GM23338 (cell line): ENCODE measurements at regions not wholly inside any gene's neighbourhood (a gene's known extent, or its start where the extent isn't known, plus 50 kb on each side); places are given as distances from the start of the nearest gene placed in this dataset.

Source experiments
- CTCF ChIP-seq, 2 experiments: fragments of 200-600 bp in 1 of 2; sonication (generic) in 1 of 2; conservative IDR thresholded peaks; 2 replicates each; pipeline versions ENCODE4 v1.5.1 to v1.6.1; 2016 to 2017; ENCODE audit warnings: antibody characterized with exemption in 2 of 2, low read depth in 2 of 2, mild to moderate bottlenecking in 2 of 2, moderate library complexity in 1 of 2
- EZH2 ChIP-seq: fragments of 200-600 bp; sonication (generic); IDR thresholded peaks from one replicate; pipeline ENCODE4 v1.8.0; 2017; ENCODE audit warnings: antibody characterized with exemption, mild to moderate bottlenecking, low read depth; ENCODE audit not compliant: unreplicated experiment
- JUNB ChIP-seq: IDR thresholded peaks from one replicate; pipeline ENCODE4 v1.6.1; 2016; ENCODE audit warnings: antibody characterized with exemption; ENCODE audit not compliant: unreplicated experiment
- POLR2AphosphoS5 ChIP-seq: IDR thresholded peaks from 2 replicates; pipeline ENCODE4 v1.6.1; 2016; ENCODE audit warnings: antibody characterized with exemption, low read depth
- ZNF331 ChIP-seq: fragments of 250-450 bp; sonication (Bioruptor Pico); IDR thresholded peaks from 2 replicates; pipeline ENCODE4 v1.5.0; 2020; ENCODE audit warnings: low read depth, mild to moderate bottlenecking, moderate library complexity

- no peak for TF ChIP-seq CTCF (conservative IDR thresholded peaks at IDR 0.05; ENCODE audit: low read depth in 2 of 2)
- no peak for TF ChIP-seq ZNF331 (CRISPR knock-in tag)
- TF ChIP-seq EZH2 = no peak
- TF ChIP-seq POLR2AphosphoS5 = no peak
- no peak for TF ChIP-seq JUNB
These were observed 55.1 kb upstream of the SAMD5 start for GRCh38 chr6:147453361-147453760.
